Left kidney (tissue), 1 donor: ENCODE measurements at regions not wholly inside any gene's neighbourhood (a gene's known extent, or its start where the extent isn't known, plus 50 kb on each side); places are given as distances from the start of the nearest gene placed in this dataset.

Source experiments
- DNase-seq: peaks from one replicate; pipeline ENCODE4 v3.0.0-alpha.2; 2013

- DNase-seq, result no peak
Observed at GRCh38 chr4:58553679-58554078, 1443.5 kb upstream of the IGFBP7 start.

DNA sequence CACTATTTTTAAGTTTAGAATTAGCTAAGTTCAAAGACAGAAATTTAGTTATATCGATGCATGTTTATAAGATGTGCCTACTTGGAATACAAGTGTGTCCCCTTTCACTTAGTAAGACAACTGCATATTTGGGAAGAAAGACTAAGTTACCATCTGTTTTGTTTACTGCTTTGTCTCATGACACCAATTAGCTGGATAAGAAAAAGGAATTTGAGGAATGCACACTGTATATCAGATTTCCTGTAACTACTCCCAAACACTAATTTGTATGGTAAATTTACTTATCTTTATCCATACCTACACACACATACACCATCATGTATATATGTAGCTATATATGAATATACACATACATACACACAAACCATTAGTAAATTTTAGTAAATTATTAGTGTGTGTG is 1442.8 kb upstream of the IGFBP7 start:
- DNase-seq, result peak; percentile 3

- no peak for DNase-seq
Observed at GRCh38 chr4:58551676-58552075, 1441.5 kb upstream of the IGFBP7 start.

GRCh38 chr4:58543465-58543864 is 1433.3 kb upstream of the IGFBP7 start:
- no peak for DNase-seq

- no peak for DNase-seq
Observed at GRCh38 chr4:58541926-58542325, 1431.7 kb upstream of the IGFBP7 start.

GRCh38 chr4:58522765-58523382 is 1412.7 kb upstream of the IGFBP7 start:
- no peak for DNase-seq

DNA sequence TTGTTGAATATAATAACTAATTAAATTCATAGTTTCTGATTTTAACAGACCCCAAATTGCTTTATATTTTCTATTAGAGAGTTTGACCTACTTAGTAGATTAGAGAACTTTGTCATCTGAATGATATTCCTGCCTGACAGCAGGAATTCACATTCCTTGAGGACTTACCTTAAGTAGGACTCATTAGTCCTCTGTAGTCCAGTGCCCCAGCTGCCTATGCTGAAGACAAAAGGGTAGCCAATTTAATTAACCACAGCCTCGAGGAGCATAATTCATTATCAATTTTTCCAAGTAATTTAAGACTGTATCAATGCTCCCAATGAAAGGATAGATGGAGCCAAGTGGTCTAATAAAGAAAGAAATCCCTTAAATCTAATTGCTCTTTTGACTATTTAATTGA is 1405.0 kb upstream of the IGFBP7 start:
- no peak for DNase-seq

DNA sequence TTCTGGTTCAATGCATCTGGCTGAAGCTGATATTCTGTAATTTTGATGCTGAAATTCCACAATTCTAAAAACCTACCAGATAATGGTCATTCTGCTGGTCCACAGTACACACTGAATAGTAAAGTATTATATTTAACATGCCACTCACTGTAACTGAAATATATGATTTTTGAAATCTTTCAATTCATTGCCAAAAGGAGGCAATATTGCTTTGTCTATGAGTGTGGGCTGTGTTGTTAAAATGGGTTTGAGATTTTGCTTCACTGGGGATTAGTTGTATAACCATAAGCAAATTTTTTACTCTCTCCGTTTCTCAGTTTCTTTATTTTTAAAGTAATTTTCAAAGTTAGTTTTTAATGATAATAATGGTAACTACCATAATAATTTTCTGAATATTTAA is 1404.1 kb upstream of the IGFBP7 start:
- no peak for DNase-seq

DNA sequence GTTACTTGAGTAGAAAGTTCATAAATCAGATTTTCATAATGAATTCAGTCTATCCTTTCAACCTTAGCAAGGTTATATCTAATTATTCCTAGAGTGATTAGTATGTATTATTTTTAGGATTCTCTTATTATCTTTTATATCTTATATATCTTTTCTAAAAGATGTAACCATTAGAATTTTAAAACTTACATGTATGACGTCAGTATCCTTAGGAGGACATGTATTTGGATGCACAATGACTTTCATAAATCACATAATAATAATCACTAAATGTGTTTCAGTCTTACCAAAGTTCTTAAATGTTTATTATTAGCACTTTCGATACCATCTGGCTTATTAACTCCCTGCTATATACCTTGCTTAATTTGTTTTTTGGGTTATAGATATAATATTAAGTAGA is 1400.5 kb upstream of the IGFBP7 start:
- DNase-seq, result no peak

- DNase-seq, result no peak
Observed at GRCh38 chr4:58507079-58507478, 1396.9 kb upstream of the IGFBP7 start.

- no peak for DNase-seq
Observed at GRCh38 chr4:58502839-58503238, 1392.7 kb upstream of the IGFBP7 start.

DNA sequence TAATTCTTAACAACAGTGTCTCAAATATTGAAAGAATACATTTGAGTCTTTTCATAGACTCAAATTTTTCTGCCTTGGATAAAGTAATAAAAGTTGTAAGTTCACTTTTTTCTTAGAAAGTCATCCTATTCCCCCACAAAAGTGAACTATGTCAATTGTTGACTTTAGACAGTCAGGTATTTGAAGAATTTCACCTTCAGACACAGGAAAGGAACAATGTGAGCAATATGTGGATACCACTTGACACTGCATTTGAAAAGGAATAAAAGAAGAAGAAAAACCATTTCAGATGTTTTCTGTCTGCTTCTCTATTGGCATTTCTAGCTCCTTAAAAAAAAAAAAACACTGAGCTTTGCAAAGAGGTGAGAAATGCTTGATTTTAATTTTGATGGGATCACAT is 1389.0 kb upstream of the IGFBP7 start:
- DNase-seq, result no peak

DNA sequence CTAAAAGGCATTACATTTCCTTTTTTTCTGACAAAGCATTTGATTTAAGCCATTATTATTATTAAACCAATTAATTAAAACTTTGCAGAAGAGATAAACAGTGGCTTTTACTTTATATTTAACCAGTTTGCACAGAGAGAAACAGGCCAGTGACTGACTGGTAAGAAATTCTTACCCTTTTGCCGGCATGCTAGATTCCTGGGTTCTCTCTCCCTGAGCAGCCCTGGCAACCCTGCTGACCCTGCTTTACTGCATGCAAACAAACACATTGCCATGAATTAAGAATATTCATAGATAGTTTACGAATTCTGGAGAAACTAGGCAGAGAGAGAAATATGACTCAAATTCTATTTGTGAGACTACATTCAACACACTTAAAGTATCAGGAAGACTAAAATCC is 1381.4 kb upstream of the IGFBP7 start:
- DNase-seq, result no peak

GRCh38 chr4:58477950-58478349 is 1367.8 kb upstream of the IGFBP7 start:
- no peak for DNase-seq

DNA sequence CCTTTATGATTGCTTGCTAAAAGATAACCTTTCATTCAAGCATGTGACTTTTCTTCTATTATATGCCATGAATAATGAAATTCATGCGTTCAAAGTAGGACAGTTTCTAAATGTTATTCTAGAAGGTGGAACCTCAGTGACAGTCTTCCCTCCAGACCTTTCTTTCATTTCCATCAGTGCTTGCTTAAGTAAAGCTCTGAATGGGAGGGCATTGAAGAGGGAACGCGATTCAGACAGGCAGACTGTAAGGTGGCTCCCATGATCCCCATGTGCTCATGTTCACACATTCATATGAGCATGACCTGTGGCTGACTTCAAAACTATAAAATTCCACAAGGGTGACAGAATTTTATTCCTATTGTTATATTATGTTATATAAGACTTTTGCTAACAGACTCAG is 1367.3 kb upstream of the IGFBP7 start:
- no peak for DNase-seq

DNA sequence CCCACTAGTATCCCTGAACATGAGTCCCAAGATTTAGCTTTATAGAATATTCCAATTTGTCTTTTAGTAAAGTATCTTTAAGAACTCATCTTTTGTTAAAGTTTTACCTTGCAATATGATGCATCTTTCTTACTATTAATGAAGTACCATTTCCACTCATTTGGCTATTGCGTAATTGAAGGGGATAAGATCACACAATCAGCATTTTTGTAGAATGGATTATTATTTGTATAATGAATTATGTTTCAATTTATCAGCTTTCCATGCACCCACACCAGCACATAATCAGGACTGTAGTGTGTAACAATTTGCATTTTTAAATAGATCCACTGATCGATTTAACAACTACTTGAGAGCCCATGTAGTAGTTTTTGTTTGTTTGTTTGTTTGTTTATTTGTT is 1364.9 kb upstream of the IGFBP7 start:
- DNase-seq, result no peak

- DNase-seq, result no peak
Observed at GRCh38 chr4:58465031-58465430, 1354.8 kb upstream of the IGFBP7 start.

GRCh38 chr4:58456727-58457384 is 1346.7 kb upstream of the IGFBP7 start:
- DNase-seq, result no peak

- DNase-seq, result no peak
Observed at GRCh38 chr4:58453956-58454355, 1343.8 kb upstream of the IGFBP7 start.

GRCh38 chr4:58451707-58452106 is 1341.5 kb upstream of the IGFBP7 start:
- DNase-seq, result no peak

GRCh38 chr4:58435871-58436270 is 1325.7 kb upstream of the IGFBP7 start:
- DNase-seq, result no peak

DNA sequence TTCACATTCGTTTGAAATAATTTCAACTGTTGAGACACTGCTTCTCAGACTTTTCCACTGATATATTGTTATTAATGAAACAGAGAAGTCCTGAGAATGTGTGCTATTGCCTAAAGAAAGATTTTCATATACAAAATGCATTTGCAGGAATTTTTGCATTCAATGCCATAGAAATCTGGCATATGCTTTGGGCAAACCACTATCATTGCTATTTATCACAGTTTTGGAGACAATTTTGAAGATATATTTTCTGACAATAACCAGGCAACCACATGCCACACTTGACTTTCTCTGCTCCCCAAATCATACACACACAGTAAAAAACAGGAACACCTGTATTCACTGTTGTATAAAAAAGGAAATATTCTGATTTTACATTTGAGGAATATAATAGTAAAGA is 1303.7 kb upstream of the IGFBP7 start:
- no peak for DNase-seq

- DNase-seq, result no peak
Observed at GRCh38 chr4:58411904-58412303, 1301.7 kb upstream of the IGFBP7 start.

GRCh38 chr4:58406762-58407161 is 1296.6 kb upstream of the IGFBP7 start:
- no peak for DNase-seq
